ENCODE measurements at regions not wholly inside any gene's neighbourhood (a gene's known extent, or its start where the extent isn't known, plus 50 kb on each side); places are given as distances from the start of the nearest gene placed in this dataset.

DNA sequence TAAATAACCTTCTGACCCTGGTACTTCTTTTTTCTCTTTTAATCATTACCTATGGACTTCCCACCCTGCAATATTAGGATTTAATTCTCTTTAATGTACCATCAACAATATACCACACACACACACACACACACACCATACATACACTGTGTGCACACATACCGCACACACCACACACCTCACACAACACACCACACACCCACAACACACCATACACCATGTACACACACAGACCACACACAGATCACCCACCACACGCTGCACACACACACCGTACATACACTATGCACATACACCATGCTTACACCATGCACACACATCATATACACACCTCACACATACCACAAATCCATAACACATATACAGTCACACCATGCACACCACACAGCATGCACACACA, 57.4 kb upstream of the MAP3K4 start:
- Histone ChIP-seq H3K9me3 (no peaks in the 10 kb centered on the region), H3K4me3 (no peak overlapping the region), H3K27me3 (no peaks in the 10 kb centered on the region), H3K36me3 (no peaks in the 10 kb centered on the region), H3K4me1 (peaks cover 14% of the 10 kb centered on the region), H3K27ac (no peak overlapping the region)
- TF ChIP-seq POLR2A (IDR thresholded peaks at IDR 0.05) = no peak
- TF ChIP-seq EP300 (IDR thresholded peaks at IDR 0.05) = no peak
- WGBS = 97% methylated on average over 3 of the region's 3 CpGs
- DNase-seq (ENCODE audit: low spot score in 2 of 2) = no peak

DNA sequence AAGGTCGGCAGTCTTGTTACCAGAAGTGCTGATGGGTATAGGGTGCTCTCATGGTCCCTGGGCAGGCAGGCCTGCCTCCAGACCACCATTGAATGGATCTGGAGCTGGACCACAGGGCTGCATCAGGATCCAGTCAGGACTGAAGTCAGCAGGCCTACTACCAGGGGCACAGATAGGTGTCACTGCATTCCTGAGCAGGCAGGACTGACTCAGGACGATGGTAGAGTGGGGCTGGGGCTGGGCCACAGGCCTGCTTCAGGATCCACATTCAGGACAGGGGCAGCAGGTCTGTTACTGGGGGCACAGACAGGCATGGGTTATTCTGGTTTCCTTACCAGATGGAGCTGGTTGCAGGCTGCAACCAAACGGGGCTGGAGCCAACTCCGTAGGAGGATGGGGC, 51.4 kb upstream of the MAP3K4 start:
- WGBS = 93% methylated on average over 2 of the region's 4 CpGs
- no peak for DNase-seq (ENCODE audit: low spot score in 2 of 2)
- no peaks in the 10 kb centered on the region for H3K27me3 ChIP-seq
- H3K9me3 ChIP-seq = no peaks in the 10 kb centered on the region
- TF ChIP-seq EP300 (IDR thresholded peaks at IDR 0.05) = no peak
- TF ChIP-seq, protein P1, sequence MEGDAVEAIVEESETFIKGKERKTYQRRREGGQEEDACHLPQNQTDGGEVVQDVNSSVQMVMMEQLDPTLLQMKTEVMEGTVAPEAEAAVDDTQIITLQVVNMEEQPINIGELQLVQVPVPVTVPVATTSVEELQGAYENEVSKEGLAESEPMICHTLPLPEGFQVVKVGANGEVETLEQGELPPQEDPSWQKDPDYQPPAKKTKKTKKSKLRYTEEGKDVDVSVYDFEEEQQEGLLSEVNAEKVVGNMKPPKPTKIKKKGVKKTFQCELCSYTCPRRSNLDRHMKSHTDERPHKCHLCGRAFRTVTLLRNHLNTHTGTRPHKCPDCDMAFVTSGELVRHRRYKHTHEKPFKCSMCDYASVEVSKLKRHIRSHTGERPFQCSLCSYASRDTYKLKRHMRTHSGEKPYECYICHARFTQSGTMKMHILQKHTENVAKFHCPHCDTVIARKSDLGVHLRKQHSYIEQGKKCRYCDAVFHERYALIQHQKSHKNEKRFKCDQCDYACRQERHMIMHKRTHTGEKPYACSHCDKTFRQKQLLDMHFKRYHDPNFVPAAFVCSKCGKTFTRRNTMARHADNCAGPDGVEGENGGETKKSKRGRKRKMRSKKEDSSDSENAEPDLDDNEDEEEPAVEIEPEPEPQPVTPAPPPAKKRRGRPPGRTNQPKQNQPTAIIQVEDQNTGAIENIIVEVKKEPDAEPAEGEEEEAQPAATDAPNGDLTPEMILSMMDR (IDR thresholded peaks at IDR 0.05) = no peak
- TF ChIP-seq POLR2A (IDR thresholded peaks at IDR 0.05) = no peak
- TF ChIP-seq POLR2AphosphoS5 (IDR thresholded peaks at IDR 0.05) = no peak
- no peak overlapping the region for H3K4me3 ChIP-seq
- H3K27ac ChIP-seq = no peak overlapping the region
- H3K4me1 ChIP-seq = no peaks in the 10 kb centered on the region
- no peaks in the 10 kb centered on the region for H3K36me3 ChIP-seq

Measured in suprapubic skin (tissue), 4 donors.